NCI-H1417 (cell line): ENCODE measurements at regions not wholly inside any gene's neighbourhood (a gene's known extent, or its start where the extent isn't known, plus 50 kb on each side); places are given as distances from the start of the nearest gene placed in this dataset.
"Not testable (repeated sequence)": the region's sequence is repeated elsewhere in the genome, so short reads cannot be mapped to it uniquely, and the experiment has no call there.

Source experiments
- DNase-seq, 3 experiments: peaks; one replicate each; lab custom pipeline; 2025; lab: John Stamatoyannopoulos, UW

GRCh38 chr19:27894906-27895754 is 1317.8 kb downstream of the UQCRFS1 start:
- DNase-seq, result no peak

- DNase-seq, result no peak
Measured at GRCh38 chr19:27892500-27892899, 1320.5 kb downstream of the UQCRFS1 start.

DNA sequence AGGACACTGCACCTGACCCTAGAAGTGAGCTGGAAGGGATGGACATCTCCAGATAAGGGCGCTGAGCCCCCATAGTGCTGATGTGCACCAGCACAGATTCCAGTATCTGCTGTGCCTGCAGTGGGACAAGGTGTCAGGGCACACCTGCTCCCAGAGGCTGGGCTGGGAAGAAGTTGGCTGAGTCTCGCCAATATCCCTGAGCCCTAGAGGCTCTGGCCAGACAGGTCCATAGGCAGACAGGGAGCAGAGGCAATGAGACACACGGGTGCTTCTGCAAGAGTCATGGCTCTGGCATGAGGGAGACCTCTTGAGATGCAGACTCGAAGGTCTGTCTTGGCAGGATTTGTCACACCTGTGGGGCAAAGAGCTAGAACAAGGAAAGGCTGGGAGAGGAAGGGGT is 1321.5 kb downstream of the UQCRFS1 start:
- no peak for DNase-seq

GRCh38 chr19:27890696-27891095 is 1322.3 kb downstream of the UQCRFS1 start:
- DNase-seq, result no peak

- DNase-seq, result no peak
Measured at GRCh38 chr19:27890206-27890605, 1322.7 kb downstream of the UQCRFS1 start.

DNA sequence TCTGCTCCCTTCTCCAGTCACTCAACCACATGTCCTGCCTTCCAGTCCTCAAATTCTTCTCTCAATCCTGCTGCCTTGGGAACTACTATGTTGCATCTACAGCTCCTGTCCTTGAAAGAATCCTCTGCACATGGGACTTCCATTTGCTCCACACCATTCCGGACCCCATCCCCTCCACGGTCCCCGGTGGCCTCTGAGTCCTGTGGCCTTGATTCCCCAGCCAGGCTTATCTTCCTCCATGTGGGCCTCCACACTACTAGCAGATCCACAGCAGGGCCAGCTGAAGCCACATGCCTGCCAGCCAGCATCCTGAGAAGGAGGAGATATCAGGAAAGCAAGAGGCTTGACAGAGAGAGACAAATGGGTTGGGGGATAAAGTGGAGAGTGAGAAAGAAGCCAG is 1323.8 kb downstream of the UQCRFS1 start:
- no peak for DNase-seq

DNA sequence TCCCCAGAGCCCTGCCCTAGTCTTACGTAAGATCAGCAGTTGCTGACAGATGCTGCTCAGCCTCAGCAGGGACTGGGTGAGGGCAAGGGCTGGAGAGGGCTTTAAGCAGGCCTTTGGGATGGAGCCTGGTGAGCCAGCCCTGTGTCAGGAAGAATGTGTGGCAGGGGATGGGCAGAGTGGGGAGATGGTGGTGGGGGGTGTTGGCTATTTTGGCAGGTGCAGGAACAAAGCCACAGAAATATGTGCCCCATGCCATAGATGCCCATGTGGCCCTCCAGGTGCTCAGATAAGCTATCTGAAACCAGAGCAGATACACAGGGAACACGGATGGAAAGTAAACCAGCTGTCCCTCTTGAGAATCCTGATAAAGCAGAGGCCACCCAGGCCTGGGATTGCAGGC is 1325.0 kb downstream of the UQCRFS1 start:
- no peak for DNase-seq

DNA sequence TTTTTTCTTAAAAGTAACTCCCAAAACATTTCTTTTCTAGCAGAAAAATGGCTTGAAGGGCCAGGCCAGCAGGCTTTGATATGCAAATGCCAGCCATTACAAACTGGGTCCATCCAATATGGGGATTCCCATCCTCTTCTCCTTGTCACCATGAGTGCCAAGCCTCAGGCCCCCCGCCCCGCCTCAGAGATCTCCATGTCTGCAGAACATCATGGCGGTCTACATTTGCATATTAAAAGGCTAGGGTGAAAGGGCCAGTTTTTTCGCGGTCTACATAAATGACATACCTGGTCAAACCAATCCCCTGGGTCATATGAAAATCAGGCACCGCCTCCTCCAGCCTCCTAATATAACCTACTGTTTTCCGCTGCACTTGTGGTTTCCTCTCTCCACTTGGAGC is 1327.6 kb downstream of the UQCRFS1 start:
- DNase-seq, result no peak

- no peak for DNase-seq
Measured at GRCh38 chr19:27884376-27884775, 1328.6 kb downstream of the UQCRFS1 start.

GRCh38 chr19:27881213-27881612 is 1331.7 kb downstream of the UQCRFS1 start:
- no peak for DNase-seq

DNA sequence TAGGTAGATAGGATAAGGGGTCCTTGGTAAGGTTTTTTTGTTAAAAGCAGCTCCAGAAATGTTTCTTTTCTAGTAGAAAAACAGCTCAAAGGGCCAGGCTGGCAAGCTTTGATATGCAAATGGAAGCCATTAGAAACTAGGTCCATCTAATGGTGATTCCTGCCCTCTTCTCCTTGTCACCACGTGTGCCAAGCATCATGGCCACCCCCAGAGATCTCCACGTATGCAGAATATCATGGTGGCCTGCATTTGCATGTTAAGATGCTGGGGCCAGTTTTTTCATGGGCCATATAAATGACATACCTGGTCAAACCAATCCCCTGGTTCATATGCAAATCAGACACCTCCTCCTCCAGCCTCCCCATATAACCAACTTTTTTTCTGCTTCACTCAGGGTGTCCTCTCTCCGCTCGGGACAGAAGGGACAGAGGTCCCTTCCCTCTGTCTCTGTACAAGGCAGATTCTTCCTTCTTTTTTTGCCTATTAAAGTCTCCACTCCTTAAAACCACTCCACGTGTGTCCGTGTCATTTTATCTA is 1335.9 kb downstream of the UQCRFS1 start:
- DNase-seq, result no peak

GRCh38 chr19:27876489-27876888 is 1336.5 kb downstream of the UQCRFS1 start:
- DNase-seq, result no peak

DNA sequence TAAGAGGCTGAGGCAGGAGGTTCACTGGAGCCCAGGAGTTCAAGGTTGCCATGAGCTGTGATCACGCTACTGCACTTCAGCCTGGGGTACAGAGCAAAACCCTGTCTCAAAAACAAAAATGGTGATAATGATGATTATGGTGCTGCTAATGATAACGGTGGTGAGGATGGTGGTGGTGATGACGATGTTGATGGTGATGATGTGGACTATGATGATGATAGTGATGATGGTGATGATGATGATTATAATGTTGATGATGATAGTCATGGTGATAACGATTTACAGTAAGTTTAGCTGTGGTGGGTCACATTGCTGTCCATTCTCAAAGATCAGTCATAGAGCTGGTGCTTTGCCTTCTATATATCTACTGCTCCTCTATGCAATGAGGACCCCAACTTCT is 1340.6 kb downstream of the UQCRFS1 start:
- no peak for DNase-seq

- DNase-seq, result no peak
Measured at GRCh38 chr19:27870293-27870692, 1342.7 kb downstream of the UQCRFS1 start.

- no peak for DNase-seq
Measured at GRCh38 chr19:27868007-27868406, 1344.9 kb downstream of the UQCRFS1 start.

DNA sequence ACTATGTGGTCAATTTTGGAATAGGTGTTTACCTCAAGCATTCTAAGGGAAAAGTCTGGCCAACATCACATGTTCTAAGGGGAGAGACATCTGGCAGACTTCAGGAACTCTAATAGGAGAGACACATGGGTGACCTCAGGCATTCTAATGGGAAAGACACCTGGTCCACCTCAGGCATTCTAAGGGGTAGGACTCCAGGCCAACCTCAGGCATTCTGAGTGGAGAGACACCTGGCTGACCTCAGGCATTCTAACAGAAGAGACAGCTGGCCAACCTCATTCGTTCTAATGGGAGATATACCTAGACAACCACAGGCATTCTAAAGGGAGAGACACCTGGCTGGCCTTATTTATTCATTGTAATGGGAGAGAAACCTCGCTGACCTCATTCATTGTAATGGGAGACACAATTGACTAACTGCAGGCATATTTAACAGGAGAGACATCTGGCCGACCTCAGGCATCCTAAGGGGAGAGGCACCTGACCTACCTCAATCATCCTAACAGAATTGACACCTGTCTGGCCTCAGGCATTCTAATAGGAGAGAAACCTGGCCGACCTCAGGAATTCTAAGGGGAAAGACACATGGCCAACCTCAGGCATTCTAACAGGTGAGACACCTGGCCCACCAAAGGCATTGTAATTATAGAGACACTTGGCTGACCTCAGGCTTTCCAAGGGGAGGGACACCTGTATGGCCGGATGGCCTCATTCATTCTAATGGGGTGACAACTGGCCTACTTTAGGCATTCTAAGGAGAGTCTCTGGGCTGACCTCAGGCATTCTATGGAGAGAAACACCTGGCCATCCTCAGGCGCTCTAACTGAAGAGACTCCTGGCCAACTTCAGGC is 1346.8 kb downstream of the UQCRFS1 start:
- no peak for DNase-seq

DNA sequence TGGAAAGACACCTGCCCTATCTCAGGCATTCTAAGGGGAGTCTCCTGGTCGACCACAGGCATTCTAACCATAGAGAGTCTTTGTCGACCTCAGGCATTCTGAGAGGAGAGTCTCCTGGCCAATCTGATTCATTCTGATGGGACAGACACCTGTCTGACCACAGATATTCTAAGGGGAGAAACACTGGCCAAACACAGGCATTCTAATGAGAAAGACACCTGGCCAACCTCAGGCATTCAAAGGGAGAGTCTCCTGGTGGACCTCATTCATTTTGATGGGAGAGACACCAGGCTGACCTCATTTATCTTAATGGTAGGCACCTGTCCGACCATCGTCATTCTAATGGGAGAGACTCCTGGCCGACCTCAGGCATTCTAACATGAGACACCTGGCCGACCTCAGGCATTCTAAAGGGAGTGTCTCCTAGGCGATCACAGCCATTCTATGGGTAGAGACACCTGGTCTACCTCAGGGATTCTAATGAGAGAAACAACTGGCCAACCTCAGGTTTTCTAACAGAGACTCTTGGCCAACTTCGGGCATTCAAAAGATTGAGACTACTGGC is 1351.5 kb downstream of the UQCRFS1 start:
- no peak for DNase-seq

DNA sequence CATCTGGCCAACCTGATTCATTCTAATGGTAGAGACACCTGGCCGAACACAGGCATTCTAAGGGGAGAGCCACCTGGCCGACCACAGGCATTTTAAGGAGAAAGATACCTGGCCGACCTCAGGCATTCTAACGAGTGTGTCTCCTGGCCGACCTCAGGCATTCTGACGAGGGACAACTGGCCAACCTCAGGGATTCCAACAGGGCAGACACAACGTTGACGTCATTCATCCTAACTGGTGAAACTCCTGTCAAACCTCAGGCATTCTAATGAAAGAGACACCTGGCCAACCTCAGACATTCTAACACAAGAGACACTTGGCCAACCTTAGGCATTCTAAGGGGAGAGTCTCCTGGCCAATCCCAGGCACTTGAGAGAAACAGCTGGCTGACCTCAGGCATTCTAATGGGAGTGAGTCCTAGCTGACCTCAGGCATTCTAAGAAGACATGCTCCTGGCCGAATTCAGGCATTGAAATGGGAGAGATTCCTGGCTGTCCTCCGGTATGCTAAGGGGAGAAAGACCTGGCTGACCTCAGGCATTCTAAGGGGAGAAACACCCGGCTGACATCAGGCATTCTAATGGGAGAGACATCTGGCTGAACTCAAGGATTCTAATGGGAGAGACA is 1352.5 kb downstream of the UQCRFS1 start:
- DNase-seq, result no peak

GRCh38 chr19:27859689-27860088 is 1353.3 kb downstream of the UQCRFS1 start:
- DNase-seq, result no peak

DNA sequence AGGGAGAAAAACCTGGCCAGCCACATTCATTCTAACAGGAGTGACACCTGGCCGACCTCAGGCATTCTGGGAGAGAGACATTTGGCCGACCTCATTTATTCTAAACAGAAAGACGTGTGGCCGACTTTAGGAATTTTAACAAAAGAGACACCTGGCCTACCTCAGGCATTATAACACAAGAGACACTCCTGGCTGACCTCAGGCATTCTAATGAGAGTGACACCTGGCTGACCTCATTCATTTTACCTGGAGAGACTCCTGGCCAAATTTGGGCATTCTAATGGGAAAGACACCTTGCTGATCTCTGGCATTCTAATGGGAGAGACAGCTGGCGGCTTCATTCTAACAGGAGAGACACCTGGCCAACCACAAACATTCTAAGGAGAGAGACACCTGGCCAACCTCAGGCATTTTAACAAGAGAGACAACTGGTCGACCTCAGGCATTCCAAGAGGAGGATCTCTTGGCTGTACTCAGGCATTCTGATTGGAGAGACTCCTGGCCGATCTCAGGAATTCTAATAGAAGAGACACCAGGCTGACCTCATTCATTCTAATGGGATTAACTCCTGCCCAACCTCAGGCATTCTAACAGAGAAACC is 1353.9 kb downstream of the UQCRFS1 start:
- no peak for DNase-seq

DNA sequence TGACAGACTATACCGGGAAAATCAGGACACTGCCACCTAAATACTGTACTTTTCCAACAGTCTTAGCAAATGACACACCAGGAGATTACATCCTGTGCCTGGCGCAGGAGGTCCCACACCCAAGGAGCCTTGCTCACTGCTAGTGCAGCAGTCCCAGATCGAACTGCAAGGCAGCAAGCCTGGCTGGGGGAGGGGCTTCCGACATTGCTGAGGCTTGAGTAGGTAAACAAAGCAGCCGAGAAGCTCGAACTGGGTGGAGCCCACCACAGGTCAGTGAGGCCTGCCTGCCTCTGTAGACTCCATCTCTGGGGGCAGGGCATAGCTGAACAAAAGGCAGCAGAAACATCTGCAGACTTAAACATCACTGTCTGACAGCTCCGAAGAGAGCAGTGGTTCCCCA is 1360.0 kb downstream of the UQCRFS1 start:
- DNase-seq, result not testable (repeated sequence)
